Body of pancreas (tissue), 4 donors: ENCODE measurements at regions not wholly inside any gene's neighbourhood (a gene's known extent, or its start where the extent isn't known, plus 50 kb on each side); places are given as distances from the start of the nearest gene placed in this dataset.

ENCODE experiments used
- ATAC-seq: fragments of 150-250 bp; one replicate; pipeline ENCODE4 v1.9.1; 2016
- DNase-seq, 4 donors: peaks; one replicate each; pipeline ENCODE4 v3.0.0-alpha.2; 2019
- H3K27ac ChIP-seq, 4 donors: fragments of 200-600 bp; sonication (generic); 1 replicate in 3 of 4; 2 replicates in 1 of 4; pipeline versions ENCODE4 v1.5.1 to v1.6.1; 2016 to 2019; ENCODE audit warnings: mild to moderate bottlenecking in 1 of 4, mixed read lengths in 1 of 4, moderate library complexity in 1 of 4
- H3K27me3 ChIP-seq, 2 donors: fragments of 200-600 bp; sonication (generic); one replicate each; pipeline ENCODE4 v1.6.0; 2016; ENCODE audit warnings: mild to moderate bottlenecking in 1 of 2
- H3K36me3 ChIP-seq, 2 donors: fragments of 200-600 bp; sonication (generic); replicated peaks in 1 of 2; 2 replicates each; pipeline ENCODE4 v1.5.1; 2016; ENCODE audit warnings: low read depth in 2 of 2; ENCODE audit not compliant: insufficient read depth in 1 of 2
- H3K4me1 ChIP-seq: fragments of 200-600 bp; sonication (generic); one replicate; pipeline ENCODE4 v1.6.0; 2016
- H3K4me3 ChIP-seq, 2 donors: fragments of 200-600 bp; sonication (generic); 1 replicate in 1 of 2; 2 replicates in 1 of 2; pipeline ENCODE4 v1.5.1; 2016 to 2019
- H3K9me3 ChIP-seq, 3 donors: fragments of 200-600 bp; sonication (generic); 1 replicate in 2 of 3; 2 replicates in 1 of 3; pipeline ENCODE4 v1.5.1; 2016
- CTCF ChIP-seq, 7 experiments: fragments of 450-650 bp in 4 of 7; fragments of 200-600 bp in 3 of 7; sonication (generic) in 3 of 7; IDR thresholded peaks; one replicate each; pipeline ENCODE4 v1.5.1; 2016 to 2019; ENCODE audit warnings: antibody characterized with exemption in 7 of 7
- POLR2A ChIP-seq, 3 donors: fragments of 450-650 bp; IDR thresholded peaks; one replicate each; pipeline ENCODE4 v1.6.1; 2016; ENCODE audit warnings: antibody characterized with exemption in 3 of 3, mild to moderate bottlenecking in 2 of 3
- WGBS, 2 donors: methylation state at CpG; one replicate each; pipeline ENCODE4 v1.1.5; 2017; 5-methylcytosine and 5-hydroxymethylcytosine counted together
- intact Hi-C: fragments of 100-400 bp; cut with DNase I; formaldehyde crosslinking; loops from one replicate; pipeline ENCODE4 v1.15.1; 2023

- intact Hi-C loops: no loop called here
- ATAC-seq (no peak), DNase-seq (no peak)
- Histone ChIP-seq H3K36me3 (no peaks in the 10 kb centered on the region), H3K27me3 (no peaks in the 10 kb centered on the region), H3K27ac (no peak overlapping the region), H3K9me3 (no peaks in the 10 kb centered on the region), H3K4me1 (no peaks in the 10 kb centered on the region), H3K4me3 (no peak overlapping the region)
- 40 to 57% methylated on average over 2 of the region's 2 CpGs for WGBS, 2 donors
- TF ChIP-seq POLR2A (IDR thresholded peaks at IDR 0.05) (no peak), CTCF (IDR thresholded peaks at IDR 0.05) (no peak)
Measured at GRCh38 chr14:98350213-98350612, 921.8 kb downstream of the BCL11B start.

DNA sequence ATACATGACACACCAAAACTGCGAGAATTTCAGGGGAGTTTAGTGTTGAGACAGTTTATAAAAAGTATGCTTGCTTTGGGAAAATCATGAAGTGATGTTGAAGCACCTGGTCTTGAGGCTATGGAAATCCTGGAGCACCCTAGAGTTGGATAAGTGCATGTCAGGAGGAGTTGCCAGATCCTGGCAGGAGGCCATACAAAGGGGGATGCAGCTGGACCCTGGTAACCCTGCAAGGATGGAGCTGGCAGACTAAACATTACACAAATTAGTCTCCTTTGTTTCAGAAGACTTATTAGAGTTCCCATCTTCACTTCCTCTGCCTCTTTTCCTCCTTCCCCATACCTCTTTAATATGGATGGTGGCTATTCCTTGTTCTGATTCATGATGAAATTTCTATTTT is 907.0 kb downstream of the BCL11B start:
- Histone ChIP-seq H3K9me3 (no peaks in the 10 kb centered on the region), H3K36me3 (no peaks in the 10 kb centered on the region), H3K4me3 (no peak overlapping the region), H3K4me1 (no peaks in the 10 kb centered on the region), H3K27me3 (no peaks in the 10 kb centered on the region), H3K27ac (no peak overlapping the region)
- 63 to 79% methylated on average over 1 of the region's 1 CpG for WGBS, 2 donors
- intact Hi-C loops: no loop called here
- DNase-seq (no peak), ATAC-seq (no peak)
- no peak for TF ChIP-seq POLR2A (IDR thresholded peaks at IDR 0.05)
- no peak for TF ChIP-seq CTCF (IDR thresholded peaks at IDR 0.05)

DNA sequence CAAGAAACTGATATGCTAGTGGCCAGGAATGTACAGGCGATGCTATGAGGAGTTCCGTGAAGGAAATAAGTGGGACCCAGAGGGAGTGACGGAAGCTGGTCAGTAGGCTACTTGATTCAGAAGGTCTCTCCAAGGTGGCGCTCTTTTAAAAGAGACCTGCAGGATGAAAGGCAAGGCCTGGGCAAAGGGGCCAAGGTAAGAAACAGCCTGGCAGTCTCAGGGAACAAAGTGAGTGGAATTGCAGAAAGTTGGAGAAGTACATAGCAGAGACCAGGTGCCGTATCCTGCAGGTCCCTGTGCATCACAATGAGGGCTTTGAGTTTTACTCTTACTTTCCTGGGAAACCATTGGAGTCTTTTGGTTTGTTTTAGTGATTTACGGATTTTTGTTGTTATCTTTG is 905.6 kb downstream of the BCL11B start:
- Histone ChIP-seq H3K9me3 (no peaks in the 10 kb centered on the region), H3K36me3 (no peaks in the 10 kb centered on the region), H3K27me3 (no peaks in the 10 kb centered on the region), H3K4me1 (no peaks in the 10 kb centered on the region), H3K27ac (no peak overlapping the region), H3K4me3 (no peak overlapping the region)
- no peak for DNase-seq
- 75 to 76% methylated on average over 6 of the region's 6 CpGs for WGBS, 2 donors
- intact Hi-C loops: no loop called here
- ATAC-seq: no peak
- no peak for TF ChIP-seq CTCF (IDR thresholded peaks at IDR 0.05)
- TF ChIP-seq POLR2A (IDR thresholded peaks at IDR 0.05): no peak

GRCh38 chr14:98368221-98368620 is 903.8 kb downstream of the BCL11B start:
- DNase-seq (no peak), ATAC-seq (no peak)
- H3K27ac ChIP-seq: no peak overlapping the region
- intact Hi-C loops: no loop called here
- no peaks in the 10 kb centered on the region for H3K4me1 ChIP-seq
- no peaks in the 10 kb centered on the region for H3K36me3 ChIP-seq
- no peak overlapping the region for H3K4me3 ChIP-seq
- 38 to 50% methylated on average over 1 of the region's 1 CpG for WGBS, 2 donors
- TF ChIP-seq POLR2A (IDR thresholded peaks at IDR 0.05) (no peak), CTCF (IDR thresholded peaks at IDR 0.05) (no peak)
- H3K9me3 ChIP-seq: no peaks in the 10 kb centered on the region
- no peaks in the 10 kb centered on the region for H3K27me3 ChIP-seq

DNA sequence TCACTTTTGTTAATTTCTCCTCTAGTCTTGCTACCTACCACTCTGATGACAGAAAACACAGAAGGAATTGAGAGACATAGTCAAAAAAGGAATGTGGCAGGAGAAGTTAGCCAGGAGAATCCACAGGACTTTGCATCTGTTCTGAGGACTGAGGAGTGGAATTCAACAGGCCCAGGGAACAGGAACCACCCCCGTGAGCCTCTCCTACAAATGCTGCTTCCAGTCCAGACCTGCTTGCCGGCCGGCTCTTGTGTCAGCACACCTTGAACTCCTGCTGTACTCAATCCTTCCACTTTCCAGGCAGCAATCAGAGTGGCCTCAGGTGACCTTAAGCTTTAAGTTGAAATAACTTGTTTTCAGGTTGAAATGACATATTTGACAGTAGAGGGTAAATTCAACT is 903.1 kb downstream of the BCL11B start:
- intact Hi-C loops: no loop called here
- ATAC-seq: no peak
- H3K4me3 ChIP-seq: no peak overlapping the region
- no peak for DNase-seq
- no peaks in the 10 kb centered on the region for H3K36me3 ChIP-seq
- no peaks in the 10 kb centered on the region for H3K9me3 ChIP-seq
- TF ChIP-seq POLR2A (IDR thresholded peaks at IDR 0.05) (no peak), CTCF (IDR thresholded peaks at IDR 0.05) (no peak)
- no peak overlapping the region for H3K27ac ChIP-seq
- H3K27me3 ChIP-seq: no peaks in the 10 kb centered on the region
- no peaks in the 10 kb centered on the region for H3K4me1 ChIP-seq
- 61 to 72% methylated on average over 3 of the region's 3 CpGs for WGBS, 2 donors
